K562 (cell line): ENCODE measurements at regions not wholly inside any gene's neighbourhood (a gene's known extent, or its start where the extent isn't known, plus 50 kb on each side); places are given as distances from the start of the nearest gene placed in this dataset.

ENCODE experiments used
- CHD4 ChIP-seq: fragments of 200-600 bp; sonication (generic); IDR thresholded peaks from 3 replicates; pipeline ENCODE4 v1.6.1; 2012; ENCODE audit warnings: low read depth, mild to moderate bottlenecking, mixed read lengths, low read length, inconsistent platforms; ENCODE audit not compliant: insufficient read depth, insufficient replicate concordance, poor library complexity, severe bottlenecking
- ELF2 ChIP-seq: fragments of 250-450 bp; sonication (Bioruptor Pico); IDR thresholded peaks from 2 replicates; pipeline ENCODE4 v1.5.0; 2021; ENCODE audit warnings: mild to moderate bottlenecking
- EP300 ChIP-seq: IDR thresholded peaks from 2 replicates; pipeline ENCODE4 v1.6.1; 2012; ENCODE audit warnings: low read length, improper control_type of control experiment
- ETV5 ChIP-seq: sonication (generic); formaldehyde crosslinking; IDR thresholded peaks from 2 replicates; pipeline ENCODE4 v1.4.0; 2020; ENCODE audit warnings: low read depth, mild to moderate bottlenecking, missing genetic modification reagents
- KHSRP ChIP-seq: fragments of 450-650 bp; IDR thresholded peaks from 2 replicates; pipeline ENCODE4 v1.6.1; 2017
- NFATC3 ChIP-seq: fragments of 450-650 bp; IDR thresholded peaks from 2 replicates; pipeline ENCODE4 v1.6.1; 2017; ENCODE audit warnings: mild to moderate bottlenecking
- RBM17 ChIP-seq: fragments of 200-400 bp; formaldehyde crosslinking; IDR thresholded peaks from 2 replicates; pipeline ENCODE4 v1.6.1; 2017; ENCODE audit warnings: low read depth, mild to moderate bottlenecking, low read length, borderline replicate concordance
- RFX7 ChIP-seq: fragments of 250-450 bp; sonication (Bioruptor Pico); IDR thresholded peaks from 2 replicates; pipeline ENCODE4 v1.5.1; 2021; ENCODE audit warnings: mild to moderate bottlenecking
- SREBF1 ChIP-seq: fragments of 150-350 bp; IDR thresholded peaks from 2 replicates; pipeline ENCODE4 v1.6.1; 2014; ENCODE audit warnings: antibody characterized with exemption, low read depth, low read length, borderline replicate concordance
- ZNF146 ChIP-seq: IDR thresholded peaks from one replicate; pipeline ENCODE4 v1.6.1; 2018; ENCODE audit warnings: missing compliant biosample characterization; ENCODE audit not compliant: unreplicated experiment
- ZNF780A ChIP-seq: fragments of 250-450 bp; sonication (Bioruptor Pico); IDR thresholded peaks from 2 replicates; pipeline ENCODE4 v1.5.0; 2021; ENCODE audit warnings: mild to moderate bottlenecking
- TF ChIP-seq, protein P1 (sequence below): fragments of 250-450 bp; sonication (Bioruptor Pico); IDR thresholded peaks from 2 replicates; pipeline ENCODE4 v1.4.0; 2020
- TF ChIP-seq, protein P2 (sequence below): fragments of 150-350 bp; conservative IDR thresholded peaks from 2 replicates; pipeline ENCODE4 v1.6.1; 2014; ENCODE audit warnings: low read length
- TF ChIP-seq, protein P3 (sequence below): fragments of 450-650 bp; formaldehyde crosslinking; IDR thresholded peaks from 2 replicates; pipeline ENCODE4 v1.4.0; 2022; ENCODE audit warnings: missing genetic modification characterization

DNA sequence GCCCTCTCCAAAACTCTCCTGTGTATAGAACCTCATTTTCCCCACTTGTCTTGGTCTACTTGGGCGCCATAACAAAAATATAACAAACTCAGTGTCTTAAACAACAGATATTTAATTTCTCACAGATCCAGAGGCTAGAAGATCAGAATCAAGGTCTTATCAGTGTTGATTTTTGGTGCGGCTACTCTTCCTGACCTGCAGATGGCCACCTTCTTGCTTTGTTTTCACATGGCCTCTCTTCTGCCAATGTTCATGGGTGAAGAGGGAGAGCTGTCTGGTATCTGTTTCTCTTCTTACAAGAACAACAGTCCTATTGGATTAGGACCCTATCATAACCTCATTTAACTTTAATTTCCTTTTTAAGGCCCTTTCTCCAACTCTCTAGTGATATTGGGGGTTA is 177.3 kb downstream of the PABPC4L start (continued):
- TF ChIP-seq, protein P1, sequence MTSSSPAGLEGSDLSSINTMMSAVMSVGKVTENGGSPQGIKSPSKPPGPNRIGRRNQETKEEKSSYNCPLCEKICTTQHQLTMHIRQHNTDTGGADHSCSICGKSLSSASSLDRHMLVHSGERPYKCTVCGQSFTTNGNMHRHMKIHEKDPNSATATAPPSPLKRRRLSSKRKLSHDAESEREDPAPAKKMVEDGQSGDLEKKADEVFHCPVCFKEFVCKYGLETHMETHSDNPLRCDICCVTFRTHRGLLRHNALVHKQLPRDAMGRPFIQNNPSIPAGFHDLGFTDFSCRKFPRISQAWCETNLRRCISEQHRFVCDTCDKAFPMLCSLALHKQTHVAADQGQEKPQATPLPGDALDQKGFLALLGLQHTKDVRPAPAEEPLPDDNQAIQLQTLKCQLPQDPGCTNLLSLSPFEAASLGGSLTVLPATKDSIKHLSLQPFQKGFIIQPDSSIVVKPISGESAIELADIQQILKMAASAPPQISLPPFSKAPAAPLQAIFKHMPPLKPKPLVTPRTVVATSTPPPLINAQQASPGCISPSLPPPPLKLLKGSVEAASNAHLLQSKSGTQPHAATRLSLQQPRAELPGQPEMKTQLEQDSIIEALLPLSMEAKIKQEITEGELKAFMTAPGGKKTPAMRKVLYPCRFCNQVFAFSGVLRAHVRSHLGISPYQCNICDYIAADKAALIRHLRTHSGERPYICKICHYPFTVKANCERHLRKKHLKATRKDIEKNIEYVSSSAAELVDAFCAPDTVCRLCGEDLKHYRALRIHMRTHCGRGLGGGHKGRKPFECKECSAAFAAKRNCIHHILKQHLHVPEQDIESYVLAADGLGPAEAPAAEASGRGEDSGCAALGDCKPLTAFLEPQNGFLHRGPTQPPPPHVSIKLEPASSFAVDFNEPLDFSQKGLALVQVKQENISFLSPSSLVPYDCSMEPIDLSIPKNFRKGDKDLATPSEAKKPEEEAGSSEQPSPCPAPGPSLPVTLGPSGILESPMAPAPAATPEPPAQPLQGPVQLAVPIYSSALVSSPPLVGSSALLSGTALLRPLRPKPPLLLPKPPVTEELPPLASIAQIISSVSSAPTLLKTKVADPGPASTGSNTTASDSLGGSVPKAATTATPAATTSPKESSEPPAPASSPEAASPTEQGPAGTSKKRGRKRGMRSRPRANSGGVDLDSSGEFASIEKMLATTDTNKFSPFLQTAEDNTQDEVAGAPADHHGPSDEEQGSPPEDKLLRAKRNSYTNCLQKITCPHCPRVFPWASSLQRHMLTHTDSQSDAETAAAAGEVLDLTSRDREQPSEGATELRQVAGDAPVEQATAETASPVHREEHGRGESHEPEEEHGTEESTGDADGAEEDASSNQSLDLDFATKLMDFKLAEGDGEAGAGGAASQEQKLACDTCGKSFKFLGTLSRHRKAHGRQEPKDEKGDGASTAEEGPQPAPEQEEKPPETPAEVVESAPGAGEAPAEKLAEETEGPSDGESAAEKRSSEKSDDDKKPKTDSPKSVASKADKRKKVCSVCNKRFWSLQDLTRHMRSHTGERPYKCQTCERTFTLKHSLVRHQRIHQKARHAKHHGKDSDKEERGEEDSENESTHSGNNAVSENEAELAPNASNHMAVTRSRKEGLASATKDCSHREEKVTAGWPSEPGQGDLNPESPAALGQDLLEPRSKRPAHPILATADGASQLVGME (CRISPR knock-in tag), result no peak
- TF ChIP-seq ELF2 (CRISPR knock-in tag) (no peak), RBM17 (no peak), CHD4 (no peak), RFX7 (CRISPR knock-in tag) (no peak), ETV5 (CRISPR knock-in tag) (no peak), ZNF146 (CRISPR knock-in tag) (no peak), NFATC3 (no peak), KHSRP (no peak), ZNF780A (CRISPR knock-in tag) (no peak), EP300 (no peak), SREBF1 (no peak)
- TF ChIP-seq, protein P2, sequence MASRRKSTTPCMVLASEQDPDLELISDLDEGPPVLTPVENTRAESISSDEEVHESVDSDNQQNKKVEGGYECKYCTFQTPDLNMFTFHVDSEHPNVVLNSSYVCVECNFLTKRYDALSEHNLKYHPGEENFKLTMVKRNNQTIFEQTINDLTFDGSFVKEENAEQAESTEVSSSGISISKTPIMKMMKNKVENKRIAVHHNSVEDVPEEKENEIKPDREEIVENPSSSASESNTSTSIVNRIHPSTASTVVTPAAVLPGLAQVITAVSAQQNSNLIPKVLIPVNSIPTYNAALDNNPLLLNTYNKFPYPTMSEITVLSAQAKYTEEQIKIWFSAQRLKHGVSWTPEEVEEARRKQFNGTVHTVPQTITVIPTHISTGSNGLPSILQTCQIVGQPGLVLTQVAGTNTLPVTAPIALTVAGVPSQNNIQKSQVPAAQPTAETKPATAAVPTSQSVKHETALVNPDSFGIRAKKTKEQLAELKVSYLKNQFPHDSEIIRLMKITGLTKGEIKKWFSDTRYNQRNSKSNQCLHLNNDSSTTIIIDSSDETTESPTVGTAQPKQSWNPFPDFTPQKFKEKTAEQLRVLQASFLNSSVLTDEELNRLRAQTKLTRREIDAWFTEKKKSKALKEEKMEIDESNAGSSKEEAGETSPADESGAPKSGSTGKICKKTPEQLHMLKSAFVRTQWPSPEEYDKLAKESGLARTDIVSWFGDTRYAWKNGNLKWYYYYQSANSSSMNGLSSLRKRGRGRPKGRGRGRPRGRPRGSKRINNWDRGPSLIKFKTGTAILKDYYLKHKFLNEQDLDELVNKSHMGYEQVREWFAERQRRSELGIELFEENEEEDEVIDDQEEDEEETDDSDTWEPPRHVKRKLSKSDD, result no peak
- TF ChIP-seq, protein P3, sequence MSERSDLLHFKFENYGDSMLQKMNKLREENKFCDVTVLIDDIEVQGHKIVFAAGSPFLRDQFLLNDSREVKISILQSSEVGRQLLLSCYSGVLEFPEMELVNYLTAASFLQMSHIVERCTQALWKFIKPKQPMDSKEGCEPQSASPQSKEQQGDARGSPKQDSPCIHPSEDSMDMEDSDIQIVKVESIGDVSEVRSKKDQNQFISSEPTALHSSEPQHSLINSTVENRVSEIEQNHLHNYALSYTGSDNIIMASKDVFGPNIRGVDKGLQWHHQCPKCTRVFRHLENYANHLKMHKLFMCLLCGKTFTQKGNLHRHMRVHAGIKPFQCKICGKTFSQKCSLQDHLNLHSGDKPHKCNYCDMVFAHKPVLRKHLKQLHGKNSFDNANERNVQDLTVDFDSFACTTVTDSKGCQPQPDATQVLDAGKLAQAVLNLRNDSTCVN (CRISPR knock-in tag), result no peak
